HG03457 (cell line): ENCODE measurements at regions not wholly inside any gene's neighbourhood (a gene's known extent, or its start where the extent isn't known, plus 50 kb on each side); places are given as distances from the start of the nearest gene placed in this dataset.

Source experiments
- ATAC-seq: cut with Tn5 transposase; IDR thresholded peaks from one replicate; pipeline ENCODE4 v1.9.1; 2021; ENCODE audit warnings: moderate number of reproducible peaks; ENCODE audit not compliant: unreplicated experiment

DNA sequence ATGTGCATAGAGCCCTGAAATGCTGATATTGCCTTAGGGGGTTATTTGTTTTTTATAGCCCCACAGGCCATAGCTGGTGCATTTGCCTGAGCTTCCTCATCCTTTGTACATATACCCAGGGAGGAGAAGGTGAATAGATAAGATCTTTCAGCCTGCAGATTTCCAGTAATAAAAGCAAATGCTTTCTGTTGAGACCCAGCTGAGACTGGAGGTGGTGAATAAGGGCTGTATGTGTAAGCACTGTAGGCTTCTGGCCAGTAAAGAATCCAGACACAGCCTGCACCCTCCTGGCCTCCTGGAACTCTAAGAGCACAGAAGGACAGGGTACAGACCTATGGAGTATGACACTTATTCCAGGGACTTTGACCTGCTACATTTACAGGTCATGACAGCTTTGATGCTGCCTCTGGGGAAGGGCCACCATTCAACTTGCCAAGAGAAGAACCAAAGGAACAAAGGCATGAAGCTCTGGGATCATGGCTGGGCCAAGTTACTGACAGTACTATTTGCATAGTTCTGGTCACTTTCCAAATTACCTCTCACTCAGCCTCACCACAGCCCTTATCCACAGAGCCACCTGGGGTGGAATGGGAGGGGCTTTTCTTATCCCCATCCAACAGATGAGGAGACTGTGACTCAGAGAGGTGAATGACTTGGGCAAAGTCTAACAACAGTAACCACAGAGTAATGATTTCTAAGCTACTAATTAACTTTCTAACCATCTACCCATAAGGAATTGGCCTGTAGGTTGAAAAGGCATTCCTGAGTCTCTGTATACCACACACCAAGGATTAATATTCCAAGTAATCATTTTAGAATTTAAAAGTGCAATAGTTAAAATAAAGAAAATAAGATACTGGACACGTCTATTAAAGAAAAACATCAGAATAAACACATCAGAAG lies 604.5 kb upstream of the KLF4 start:
- no peak for ATAC-seq

GRCh38 chr9:108088916-108089315 lies 599.3 kb upstream of the KLF4 start:
- ATAC-seq = no peak

DNA sequence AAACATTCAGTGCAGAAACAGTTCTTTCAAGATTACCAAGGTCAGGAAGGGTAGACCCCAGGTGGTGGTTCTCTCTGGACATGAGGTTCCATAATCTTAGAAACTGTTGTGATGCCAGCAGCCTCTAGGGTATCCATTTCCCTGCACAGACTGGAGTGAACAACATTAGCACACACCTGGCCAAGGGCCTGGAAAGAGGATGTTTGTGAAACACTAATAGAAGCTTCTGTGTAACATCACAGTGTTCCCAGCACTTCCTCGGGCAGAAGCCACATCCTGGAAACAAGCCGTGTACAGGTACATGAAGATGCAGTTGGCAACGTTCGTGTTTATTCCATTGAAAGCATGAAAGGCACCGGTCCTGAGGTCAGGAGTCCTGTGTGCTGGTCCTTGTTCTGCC lies 598.2 kb upstream of the KLF4 start:
- no peak for ATAC-seq

- no peak for ATAC-seq
These were observed 597.1 kb upstream of the KLF4 start for GRCh38 chr9:108086624-108087023.

GRCh38 chr9:108085294-108085693 lies 595.7 kb upstream of the KLF4 start:
- ATAC-seq = no peak

GRCh38 chr9:108083796-108084352 lies 594.3 kb upstream of the KLF4 start:
- no peak for ATAC-seq

DNA sequence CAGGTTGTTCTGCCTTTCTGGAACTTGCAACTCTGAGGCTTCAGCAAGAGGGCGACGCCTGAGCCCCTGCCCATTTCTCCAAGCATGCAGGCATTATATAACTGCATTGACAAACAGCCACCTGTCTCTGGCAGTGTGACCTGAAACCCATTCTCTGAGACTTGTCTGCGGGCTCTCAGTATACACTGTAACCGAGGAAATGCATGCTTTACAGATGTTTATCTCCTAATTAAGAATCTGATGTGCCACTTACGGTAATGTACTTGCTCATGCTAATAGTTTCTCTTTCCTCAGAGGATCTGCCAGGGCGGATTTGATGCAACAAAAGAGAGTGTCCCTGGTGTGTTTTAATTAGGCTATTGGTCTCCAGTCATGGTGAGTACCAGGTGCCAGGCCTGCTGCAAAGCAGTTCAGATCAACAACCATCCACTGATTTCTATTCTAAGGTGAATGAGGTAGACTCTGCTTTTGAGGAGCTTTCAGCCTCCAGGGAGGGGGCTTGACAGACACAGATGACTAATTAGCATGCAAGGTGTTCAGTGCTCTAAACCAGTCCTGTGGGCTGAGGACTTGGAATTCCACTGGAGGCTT lies 593.7 kb upstream of the KLF4 start:
- no peak for ATAC-seq

DNA sequence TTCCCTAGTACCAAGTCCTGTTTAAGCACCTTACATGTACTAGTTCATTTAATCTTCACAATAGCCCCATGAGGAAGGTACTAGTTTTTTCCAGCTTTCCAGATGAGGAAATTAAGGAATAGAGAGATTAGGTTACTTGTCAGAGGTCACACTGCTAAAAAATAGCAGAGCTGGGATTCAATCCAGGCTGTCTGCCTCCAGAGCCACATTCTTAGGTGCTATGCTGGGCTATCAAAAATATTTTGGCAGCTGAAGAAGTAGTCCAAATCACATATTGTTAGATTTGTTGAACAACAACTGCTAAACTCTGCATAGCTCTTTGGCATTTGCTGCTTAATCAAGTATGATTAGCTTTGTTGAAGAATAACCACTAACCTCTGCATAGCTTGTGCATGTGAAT lies 591.5 kb upstream of the KLF4 start:
- no peak for ATAC-seq

- no peak for ATAC-seq
These were observed 590.7 kb upstream of the KLF4 start for GRCh38 chr9:108080285-108080684.

GRCh38 chr9:108078811-108079210 lies 589.2 kb upstream of the KLF4 start:
- no peak for ATAC-seq

DNA sequence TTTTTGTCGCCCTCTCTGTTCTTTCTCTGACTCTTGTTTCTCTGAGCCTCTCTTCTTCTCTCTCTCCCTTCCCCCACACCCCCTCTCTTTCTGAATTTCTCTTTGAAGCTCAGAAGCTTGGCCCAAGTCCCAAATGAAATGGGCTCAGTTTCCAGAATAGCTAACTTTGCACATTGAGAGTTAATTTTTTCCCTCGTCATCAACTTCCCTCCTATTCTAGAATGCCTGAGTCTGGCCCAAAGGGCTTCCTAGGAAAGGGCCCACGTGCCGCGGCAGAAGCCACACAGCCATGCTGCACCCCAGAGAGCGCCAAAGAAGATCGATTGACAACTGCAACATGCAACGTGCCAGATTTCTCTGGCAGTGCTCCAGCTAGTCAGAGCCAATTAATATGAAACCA lies 588.8 kb upstream of the KLF4 start:
- no peak for ATAC-seq

DNA sequence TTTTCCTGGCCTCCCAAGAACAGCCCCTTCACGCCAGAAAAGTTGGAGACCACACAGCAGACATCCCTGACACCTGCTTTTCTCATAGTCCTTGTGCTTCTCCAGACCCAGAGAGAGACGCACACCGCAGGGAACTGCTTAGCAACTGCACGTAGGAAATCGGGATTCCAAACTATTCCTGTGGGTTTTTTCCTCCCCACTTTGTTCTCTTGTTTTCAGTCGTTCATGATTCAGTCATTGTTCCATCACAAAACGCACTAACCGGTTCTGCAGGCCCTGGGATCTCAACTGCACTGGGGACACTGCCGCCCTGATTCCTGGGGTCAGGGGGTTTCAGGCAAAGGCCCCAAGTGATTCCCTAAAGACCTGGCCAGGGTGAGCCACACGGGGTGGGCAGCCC lies 588.0 kb upstream of the KLF4 start:
- ATAC-seq = no peak

DNA sequence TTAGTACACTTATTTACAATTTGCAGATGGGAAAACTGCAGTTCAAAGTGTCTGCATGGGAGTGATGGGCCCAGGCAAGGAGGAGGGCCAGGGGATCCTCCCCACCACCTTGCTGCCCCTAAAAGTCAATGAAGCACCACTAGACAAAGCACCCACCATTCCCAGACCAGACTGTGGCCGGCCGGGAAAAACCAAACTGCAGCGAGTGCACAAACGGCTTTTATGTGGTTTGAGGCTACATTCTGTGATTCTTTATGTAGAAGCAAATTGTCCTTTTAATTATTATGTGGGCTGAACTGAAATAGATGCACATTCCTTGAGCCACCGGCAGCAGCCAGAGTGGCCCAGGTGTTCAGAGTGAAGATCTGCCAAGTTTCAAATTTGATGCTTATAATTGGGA lies 585.3 kb upstream of the KLF4 start:
- ATAC-seq = no peak

DNA sequence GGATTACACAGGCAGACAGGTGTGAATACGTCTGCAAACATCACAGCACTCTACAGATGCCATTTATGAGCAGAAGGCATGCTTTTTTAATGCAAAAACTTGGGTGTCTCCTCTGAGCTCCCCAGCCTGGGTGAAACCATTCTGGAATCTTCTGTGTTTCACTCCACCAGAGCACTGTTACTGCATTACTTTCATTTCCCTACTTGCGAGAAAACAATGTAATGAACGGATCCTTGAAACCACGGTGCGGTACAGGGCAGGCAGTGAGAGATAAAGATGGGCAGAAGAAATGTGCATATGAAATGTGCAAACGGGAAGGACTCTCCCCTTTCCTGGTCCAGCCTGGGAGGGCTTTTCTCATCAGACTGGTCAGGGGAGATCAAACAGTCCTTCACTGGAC lies 584.3 kb upstream of the KLF4 start:
- no peak for ATAC-seq

DNA sequence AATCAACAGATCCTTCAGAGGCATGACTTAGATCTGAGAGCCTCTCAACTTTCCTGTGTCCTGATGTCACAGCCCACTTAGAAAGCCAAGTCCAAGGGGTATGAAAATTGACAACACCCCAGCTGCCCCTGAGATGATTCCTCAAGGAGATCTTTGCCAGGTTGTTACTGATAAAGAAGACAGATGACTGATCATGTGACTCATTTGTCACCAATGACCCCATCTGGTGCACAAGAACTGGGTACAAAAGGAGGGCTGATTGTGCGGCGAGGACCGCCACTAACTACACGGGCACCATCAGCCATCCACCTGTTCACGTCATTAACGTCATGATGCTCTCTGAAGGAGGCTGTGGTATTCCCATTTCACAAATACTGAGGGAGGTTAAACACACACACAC lies 583.2 kb upstream of the KLF4 start:
- ATAC-seq = no peak

- no peak for ATAC-seq
These were observed 581.3 kb upstream of the KLF4 start for GRCh38 chr9:108070861-108071260.

DNA sequence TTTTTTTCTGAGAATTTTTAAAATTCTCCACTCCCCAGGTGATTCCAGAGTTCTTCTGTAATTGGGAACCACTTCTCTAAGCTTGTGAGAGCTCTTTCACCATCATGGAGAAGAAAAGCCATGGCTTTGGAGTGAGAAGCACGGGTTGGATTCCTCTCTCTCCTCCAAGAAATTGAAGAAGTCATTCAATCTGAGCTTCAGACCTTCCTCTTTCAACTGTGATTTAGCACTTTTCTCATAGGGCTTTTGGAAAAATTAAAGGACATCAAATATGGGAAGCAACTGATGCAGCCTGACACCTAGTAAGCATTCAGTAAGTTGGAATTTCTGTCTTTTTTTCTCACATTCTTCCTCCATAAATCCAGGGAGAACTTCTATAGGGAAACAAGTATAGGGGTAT lies 580.4 kb upstream of the KLF4 start:
- no peak for ATAC-seq

- ATAC-seq = no peak
These were observed 573.1 kb upstream of the KLF4 start for GRCh38 chr9:108062680-108063079.

DNA sequence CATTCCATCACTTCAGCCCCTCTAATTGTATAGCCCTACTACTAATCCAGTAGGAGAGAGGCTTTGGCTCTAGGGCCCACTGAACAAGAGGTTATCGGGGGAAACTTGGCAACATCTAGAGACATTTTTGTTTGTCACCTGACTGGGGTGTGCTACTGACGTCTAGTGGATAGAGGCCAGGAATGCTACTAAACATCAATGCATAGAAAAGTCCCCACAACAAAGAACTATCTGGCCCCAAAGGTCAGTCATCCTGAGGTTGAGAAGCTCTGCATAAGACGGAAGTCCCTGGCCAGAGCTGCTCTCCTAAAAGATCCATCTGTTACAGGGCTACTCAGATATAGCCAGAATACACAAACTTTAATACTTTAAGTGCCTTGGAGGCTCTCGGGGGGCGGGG lies 570.6 kb upstream of the KLF4 start:
- ATAC-seq = no peak

DNA sequence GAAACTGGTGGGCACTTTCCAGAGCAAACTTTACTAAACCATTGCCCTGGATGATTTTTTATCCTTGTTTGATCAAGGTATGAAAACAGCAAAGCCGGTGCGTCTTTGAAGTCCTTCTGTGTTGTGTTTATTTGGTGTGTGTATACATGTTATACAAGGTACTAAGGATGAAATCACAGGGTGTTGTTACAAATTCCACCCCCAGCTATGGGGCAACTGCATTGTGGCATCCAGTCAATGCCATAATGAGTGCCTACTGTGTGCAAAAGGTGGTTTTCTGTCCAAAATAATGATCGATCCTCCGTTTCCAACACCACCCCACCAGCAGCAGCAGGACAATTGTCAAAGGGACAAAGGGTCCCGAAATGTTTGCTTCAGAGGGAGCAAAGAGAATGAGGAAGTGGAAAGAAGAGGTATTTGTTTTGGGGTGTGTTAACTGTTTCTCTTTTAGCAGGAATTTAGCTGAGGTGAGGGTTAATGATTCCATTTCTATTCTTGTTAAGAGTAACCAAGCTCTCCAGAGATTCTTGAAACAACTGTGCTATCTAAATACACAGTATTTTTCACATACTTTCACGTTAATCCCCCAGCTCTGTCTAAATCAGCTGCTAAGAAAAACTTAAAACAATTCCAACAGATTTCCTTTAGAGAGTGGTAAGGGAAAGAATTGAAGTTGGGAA lies 568.7 kb upstream of the KLF4 start:
- no peak for ATAC-seq

GRCh38 chr9:108057421-108058134 lies 568.0 kb upstream of the KLF4 start:
- no peak for ATAC-seq
